ENCODE measurements at regions not wholly inside any gene's neighbourhood (a gene's known extent, or its start where the extent isn't known, plus 50 kb on each side); places are given as distances from the start of the nearest gene placed in this dataset.

GRCh38 chr13:99446242-99446641 is 55.0 kb upstream of the TM9SF2 start:
- Histone ChIP-seq H3K9me1 (ENCODE audit: insufficient read depth, low read length) (no peaks in the 10 kb centered on the region), H3K14ac (replicated peaks; ENCODE audit: low read depth, low read length) (no peak overlapping the region), H4K5ac (ENCODE audit: low read depth, low read length) (no peak overlapping the region), H4K8ac (ENCODE audit: low read depth in 2 of 2, low read length in 2 of 2) (no peak overlapping the region), H4K20me1 (ENCODE audit: insufficient read depth, low read length) (no peaks in the 10 kb centered on the region), H2BK5ac (ENCODE audit: low read depth, low read length, poor library complexity, severe bottlenecking) (no peak overlapping the region), H3K4me1 (ENCODE audit: control insufficient read depth, insufficient read depth, low read length) (no peaks in the 10 kb centered on the region), H2AK9ac (replicated peaks; ENCODE audit: low read depth, low read length, poor library complexity) (no peak overlapping the region), H3K27ac (ENCODE audit: insufficient read depth, low read length) (no peak overlapping the region), H4K91ac (ENCODE audit: insufficient read depth, low read depth, low read length) (no peak overlapping the region), H3K23ac (ENCODE audit: low read depth, low read length) (no peak overlapping the region), H2BK15ac (ENCODE audit: low read depth, low read length) (no peak overlapping the region), H3K36me3 (ENCODE audit: control insufficient read depth, insufficient read depth, low read length) (no peaks in the 10 kb centered on the region), H3K9me3 (ENCODE audit: control insufficient read depth, insufficient read depth, low read length) (no peaks in the 10 kb centered on the region), H3K9ac (ENCODE audit: low read depth, low read length) (no peak overlapping the region), H2BK120ac (ENCODE audit: low read depth, low read length) (no peak overlapping the region), H3K4me3 (ENCODE audit: insufficient read depth, low read depth, low read length) (no peak overlapping the region), H3K4ac (ENCODE audit: low read depth, low read length) (no peak overlapping the region), H2AK5ac (ENCODE audit: low read depth, low read length) (no peak overlapping the region), H3K18ac (ENCODE audit: low read depth, low read length) (no peak overlapping the region), H3K56ac (ENCODE audit: extremely low read depth, insufficient read depth, low read length) (no peak overlapping the region), H2AFZ (replicated peaks; ENCODE audit: low read length, poor library complexity) (no peak overlapping the region), H2BK20ac (ENCODE audit: low read depth, low read length) (no peak overlapping the region), H3K27me3 (ENCODE audit: control insufficient read depth, insufficient read depth, low read length) (peaks cover 24% of the 10 kb centered on the region), H3K4me2 (ENCODE audit: low read depth, low read length) (no peak overlapping the region), H3K79me1 (ENCODE audit: low read depth in 1 of 2, low read length in 2 of 2) (no peaks in the 10 kb centered on the region)
- TF ChIP-seq RAD21 (IDR thresholded peaks at IDR 0.05; ENCODE audit: low read length) (no peak), NFE2L2 (IDR thresholded peaks at IDR 0.05; ENCODE audit: low read depth, low read length) (no peak), USF2 (IDR thresholded peaks at IDR 0.05; ENCODE audit: low read depth, low read length) (no peak), ELK1 (IDR thresholded peaks at IDR 0.05; ENCODE audit: borderline replicate concordance, low read depth, low read length) (no peak), RFX5 (IDR thresholded peaks at IDR 0.05; ENCODE audit: low read depth, low read length) (no peak), FOS (IDR thresholded peaks at IDR 0.05; ENCODE audit: low read depth, low read length) (no peak), CEBPB (IDR thresholded peaks at IDR 0.05; ENCODE audit: low read depth, low read length) (no peak), POLR2A (IDR thresholded peaks at IDR 0.05; ENCODE audit: low read depth, low read length) (no peak), SMC3 (IDR thresholded peaks at IDR 0.05; ENCODE audit: low read depth, low read length) (no peak), MAFK (IDR thresholded peaks at IDR 0.05; ENCODE audit: low read depth, low read length) (no peak), BHLHE40 (IDR thresholded peaks at IDR 0.05; ENCODE audit: low read depth, low read length) (no peak), MAZ (IDR thresholded peaks at IDR 0.05; ENCODE audit: borderline replicate concordance, low read depth, low read length) (no peak), CTCF (conservative IDR thresholded peaks at IDR 0.05; ENCODE audit: low read depth, low read length) (no peak), RCOR1 (IDR thresholded peaks at IDR 0.05; ENCODE audit: insufficient replicate concordance, low read length) (no peak), MXI1 (IDR thresholded peaks at IDR 0.05; ENCODE audit: borderline replicate concordance, low read depth, low read length) (no peak), CHD1 (IDR thresholded peaks at IDR 0.05; ENCODE audit: low read depth, low read length) (no peak)
- POLR2A ChIA-PET (ENCODE audit: unreplicated experiment) = interaction anchor here (0.6 kb wide), 1 partner anchor 328 kb away, joined by 3 read pairs; no protein-coding TSS in a partner anchor
- BruUV-seq (replicated peaks) = no TSS peak
- DNase-seq (no peak), ATAC-seq (ENCODE audit: low read depth) (no peak)
- dilution Hi-C loops (cut with HindIII; ENCODE audit: low sequenced_read_pairs, unreplicated experiment) (no loop called here), in situ Hi-C loops (cut with MboI; ENCODE audit: low sequenced_read_pairs) (no loop called here), intact Hi-C loops (cut with micrococcal nuclease) (loop anchor here (10.0 kb wide), 1 partner anchor 359 kb away; no protein-coding TSS in a partner anchor)
- CTCF ChIA-PET = interaction anchor here (0.8 to 0.9 kb wide), 2 partner anchors 10 to 210 kb away, joined by 3 read pairs; no protein-coding TSS in a partner anchor
- 80% methylated on average over 1 of the region's 9 CpGs; no CpG with 5 or more reads in 1 of the 2 experiments for WGBS, 2 experiments (ENCODE audit: extremely low coverage in 2 of 2, insufficient read length in 1 of 2)
